Coronary artery (tissue), 2 donors: ENCODE measurements at regions not wholly inside any gene's neighbourhood (a gene's known extent, or its start where the extent isn't known, plus 50 kb on each side); places are given as distances from the start of the nearest gene placed in this dataset.

Experiments used
- DNase-seq: peaks from one replicate; pipeline ENCODE4 v3.0.0-alpha.2; 2017; ENCODE audit warnings: low spot score
- H3K27ac ChIP-seq, 2 donors: fragments of 200-600 bp; sonication (generic); one replicate each; pipeline ENCODE4 v1.5.1; 2016 to 2019
- H3K4me3 ChIP-seq: fragments of 200-600 bp; sonication (generic); 2 replicates; pipeline ENCODE4 v1.5.1; 2016; ENCODE audit warnings: mild to moderate bottlenecking, moderate library complexity
- CTCF ChIP-seq: fragments of 200-600 bp; sonication (generic); IDR thresholded peaks from one replicate; pipeline ENCODE4 v1.5.1; 2019; ENCODE audit warnings: antibody characterized with exemption

- DNase-seq: no peak
- TF ChIP-seq CTCF: no peak
- Histone ChIP-seq H3K4me3 (no peak overlapping the region), H3K27ac (no peak overlapping the region)
These were observed 1281.7 kb upstream of the CELF4 start for GRCh38 chr18:38847326-38847725.

GRCh38 chr18:38843291-38843690 lies 1277.7 kb upstream of the CELF4 start:
- Histone ChIP-seq H3K4me3 (no peak overlapping the region), H3K27ac (no peak overlapping the region)
- DNase-seq: no peak
- no peak for TF ChIP-seq CTCF

GRCh38 chr18:38826247-38826646 lies 1260.6 kb upstream of the CELF4 start:
- H3K27ac ChIP-seq: no peak overlapping the region
- TF ChIP-seq CTCF: no peak
- DNase-seq: no peak
- H3K4me3 ChIP-seq: no peak overlapping the region

GRCh38 chr18:38811209-38811608 lies 1245.6 kb upstream of the CELF4 start:
- TF ChIP-seq CTCF: no peak
- DNase-seq: no peak
- Histone ChIP-seq H3K4me3 (no peak overlapping the region), H3K27ac (no peak overlapping the region)

- Histone ChIP-seq H3K27ac (no peak overlapping the region), H3K4me3 (no peak overlapping the region)
- no peak for DNase-seq
- no peak for TF ChIP-seq CTCF
These were observed 1245.2 kb upstream of the CELF4 start for GRCh38 chr18:38810789-38811188.

GRCh38 chr18:38807915-38808314 lies 1242.3 kb upstream of the CELF4 start:
- no peak for TF ChIP-seq CTCF
- no peak for DNase-seq
- Histone ChIP-seq H3K4me3 (no peak overlapping the region), H3K27ac (no peak overlapping the region)

GRCh38 chr18:38805256-38805655 lies 1239.7 kb upstream of the CELF4 start:
- H3K4me3 ChIP-seq: no peak overlapping the region
- TF ChIP-seq CTCF: no peak
- DNase-seq: no peak
- no peak overlapping the region for H3K27ac ChIP-seq
